IPS-NIHi11 (cell line): ENCODE measurements at regions not wholly inside any gene's neighbourhood (a gene's known extent, or its start where the extent isn't known, plus 50 kb on each side); places are given as distances from the start of the nearest gene placed in this dataset.
A peak's percentile ranks its signal among the peaks of the same experiment; 100 is the strongest.

Source experiments
- DNase-seq: peaks from one replicate; pipeline ENCODE4 v3.0.0; 2012; ENCODE audit warnings: mixed read lengths, low spot score

DNA sequence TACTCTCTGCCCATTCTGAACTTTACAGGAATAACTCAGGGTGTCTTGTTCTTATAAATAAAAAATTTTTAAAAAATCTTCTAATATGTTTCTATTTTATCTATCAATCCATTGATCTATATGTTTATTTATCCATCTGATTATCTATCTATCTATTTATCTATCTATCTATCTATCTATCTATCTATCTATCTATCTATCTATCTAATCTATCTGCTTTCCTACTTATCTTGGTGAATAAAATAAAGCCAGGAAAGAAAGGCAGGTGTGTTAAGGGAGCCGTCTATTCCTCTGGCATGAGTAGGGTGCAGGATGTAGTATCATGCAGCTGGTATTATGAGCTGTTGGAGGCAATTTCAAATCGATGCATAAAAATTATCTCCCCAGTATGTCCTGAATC lies 153.0 kb downstream of the FOXA2 start:
- no peak for DNase-seq

DNA sequence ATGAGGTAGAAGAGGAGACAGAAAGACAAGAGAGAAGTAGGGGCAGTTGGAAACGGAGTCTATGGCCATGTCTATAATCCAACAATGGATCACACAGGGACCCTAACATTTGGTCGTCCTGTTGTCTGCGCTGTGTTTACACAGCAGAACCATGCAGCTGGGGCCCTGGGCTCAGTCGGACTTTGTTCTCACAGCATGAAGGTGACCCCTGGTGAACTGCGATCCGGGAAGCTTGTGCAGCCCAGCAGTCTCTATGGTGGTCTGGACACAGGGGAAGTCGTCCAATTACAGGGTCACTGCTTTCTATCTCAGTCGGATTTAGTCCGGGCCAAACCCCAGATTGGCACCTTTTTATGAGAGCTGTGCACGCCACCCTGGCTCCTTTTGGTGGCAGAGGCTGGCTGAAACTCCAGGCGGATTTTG lies 153.6 kb downstream of the FOXA2 start:
- DNase-seq: no peak

DNA sequence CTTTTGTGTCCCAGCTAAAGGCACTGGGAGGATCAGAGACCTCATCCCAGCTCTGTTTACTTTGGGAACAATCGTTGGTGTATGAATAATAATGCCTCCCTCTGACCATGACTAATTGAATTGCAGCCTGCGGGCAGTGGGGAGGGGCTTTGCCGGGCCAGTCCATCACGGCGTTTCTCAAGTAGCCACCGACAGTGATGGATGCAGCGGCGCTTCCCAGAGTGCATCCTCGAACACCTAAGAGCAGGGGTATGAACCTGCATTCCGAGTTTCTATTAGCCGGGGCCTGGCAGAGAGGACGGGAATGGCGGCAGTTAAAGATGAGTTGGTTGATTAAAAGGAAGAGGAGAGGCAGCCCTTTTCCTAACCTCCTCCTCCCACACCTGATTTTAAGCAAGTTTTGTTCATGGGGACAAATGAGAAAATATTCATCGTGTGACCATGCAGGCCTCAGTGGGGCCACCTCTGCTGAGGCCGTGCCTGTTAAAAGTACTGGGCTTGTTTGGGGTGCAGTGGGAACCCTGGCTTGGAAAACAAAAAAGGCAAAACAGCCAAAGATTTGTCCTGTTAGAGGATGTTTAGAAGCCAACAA lies 154.1 kb downstream of the FOXA2 start:
- DNase-seq: peak; percentile 79

DNA sequence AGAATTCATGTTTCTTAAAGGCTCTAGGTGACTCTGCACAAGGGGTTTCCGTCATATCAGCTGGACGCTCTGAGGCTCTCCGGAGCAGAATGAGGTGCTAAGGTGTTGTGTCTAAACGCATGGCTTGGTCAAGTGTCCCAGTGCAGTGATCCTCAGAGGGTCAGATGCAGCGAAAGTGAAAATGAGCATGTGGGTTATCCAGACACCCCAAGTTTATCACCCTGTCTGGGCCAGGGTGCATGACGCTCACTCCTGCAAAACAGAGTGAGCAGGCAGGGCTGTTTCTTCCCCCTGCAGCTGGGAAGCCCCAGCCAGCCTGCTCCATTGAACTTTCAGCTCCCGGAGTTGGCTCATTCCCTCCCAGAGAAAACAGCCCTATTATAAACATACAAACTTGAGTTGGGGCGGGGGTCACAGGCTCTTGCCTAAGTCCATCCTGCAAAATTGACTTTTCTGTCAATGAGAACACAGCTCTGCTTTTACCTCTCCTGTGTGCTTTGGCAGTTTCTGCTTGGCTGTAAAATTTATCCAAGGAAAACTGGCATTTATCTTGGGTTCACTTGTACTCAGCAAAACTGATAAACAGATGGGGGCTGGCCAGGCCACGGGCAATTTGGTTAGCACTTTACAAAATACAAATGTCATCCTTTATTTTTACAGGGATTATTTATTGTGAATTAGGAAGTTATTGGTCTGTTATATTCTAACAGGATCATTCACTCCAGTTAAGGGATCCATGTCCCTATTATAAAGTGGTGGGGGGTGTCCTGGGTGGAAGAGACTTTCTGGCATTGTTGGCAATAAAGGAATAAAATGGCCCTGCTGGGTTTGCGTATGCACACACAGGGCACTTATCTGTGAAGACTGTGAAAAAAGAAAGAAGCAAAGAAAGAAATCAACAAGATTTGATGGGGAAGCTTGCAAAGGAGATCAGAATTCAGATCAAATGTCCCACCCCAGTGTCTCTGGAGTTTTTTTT lies 154.9 kb downstream of the FOXA2 start:
- DNase-seq: no peak

DNA sequence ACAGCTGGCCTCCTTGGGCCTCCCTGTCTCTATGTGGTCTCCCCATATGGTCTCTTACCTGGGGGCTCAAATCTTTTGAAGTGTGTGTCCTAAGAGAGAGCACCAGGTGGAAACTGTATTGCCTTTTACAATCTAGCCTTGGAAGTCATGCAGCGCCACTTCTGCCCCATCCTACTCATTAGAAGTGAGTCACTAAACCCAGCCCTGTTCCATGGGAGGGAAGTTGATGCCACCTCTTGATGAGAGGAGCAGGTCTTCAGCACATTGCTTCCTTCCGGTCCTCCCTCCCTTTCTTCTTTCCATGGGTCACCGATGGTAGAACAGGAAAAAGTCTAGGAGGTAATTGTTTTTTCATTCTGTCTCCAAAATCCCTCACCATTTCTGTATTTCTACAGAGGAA lies 156.3 kb downstream of the FOXA2 start:
- no peak for DNase-seq

DNA sequence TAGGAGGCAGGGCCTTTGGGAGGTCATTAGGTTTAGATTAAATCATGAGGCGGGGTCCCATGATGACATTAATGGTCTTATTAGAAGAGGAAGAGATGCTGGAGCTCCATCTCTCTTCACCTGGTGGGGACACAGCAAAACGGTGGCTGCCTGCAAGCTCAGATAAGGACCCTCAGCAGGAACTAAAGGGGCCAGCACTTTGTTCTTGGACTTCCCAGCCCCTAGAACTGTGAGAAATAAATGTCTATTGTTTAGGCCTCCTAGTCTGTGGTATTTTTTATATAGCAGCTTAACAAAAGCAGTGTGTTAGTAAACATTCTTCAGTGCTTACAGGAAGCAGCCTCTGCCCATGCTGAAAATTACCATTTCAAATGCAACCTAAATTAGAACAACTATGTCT lies 157.6 kb downstream of the FOXA2 start:
- DNase-seq: no peak

DNA sequence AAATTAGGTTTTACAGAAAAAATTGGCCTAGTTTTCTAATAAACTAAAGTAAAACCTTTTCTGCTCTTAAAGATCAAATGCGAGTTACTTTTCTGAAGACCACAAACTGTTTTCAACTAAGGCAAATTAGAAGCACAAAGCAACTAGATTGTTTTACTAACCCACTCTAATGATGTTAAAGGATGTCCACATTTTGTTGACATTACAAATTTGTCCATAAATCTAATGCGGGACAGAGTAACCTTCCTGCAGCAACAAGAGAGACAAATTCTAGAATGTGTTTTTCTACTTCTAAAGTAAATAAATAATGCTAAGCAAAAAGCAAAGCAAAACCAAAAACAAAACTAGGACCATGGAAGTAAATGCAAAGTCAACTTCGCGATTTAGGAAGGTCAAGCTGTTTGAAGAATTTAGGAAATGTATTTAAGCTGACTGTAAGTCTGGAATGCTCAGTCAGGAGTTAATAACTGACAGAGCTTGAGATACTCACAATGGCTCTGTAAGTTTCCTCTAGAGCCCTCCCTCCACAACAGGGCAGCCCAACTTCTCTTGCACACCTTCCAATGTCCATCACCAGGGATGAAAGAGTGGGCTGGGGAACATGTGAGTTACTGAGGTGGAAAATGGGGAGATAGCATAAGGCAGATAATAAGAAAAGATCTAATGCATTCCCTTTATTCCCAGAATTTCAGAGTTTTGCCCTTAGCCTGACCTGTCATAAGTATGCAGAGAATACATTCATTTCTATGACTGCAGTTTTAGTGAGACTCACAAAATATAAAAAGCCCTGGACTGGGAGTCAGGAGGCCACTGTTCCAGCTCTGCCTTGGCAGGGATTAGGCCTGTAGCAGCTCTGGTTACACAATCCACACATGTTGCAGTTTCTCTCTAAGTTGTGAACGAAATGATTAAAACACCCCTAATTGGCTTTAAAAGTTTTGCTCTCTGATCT lies 158.8 kb downstream of the FOXA2 start:
- no peak for DNase-seq

DNA sequence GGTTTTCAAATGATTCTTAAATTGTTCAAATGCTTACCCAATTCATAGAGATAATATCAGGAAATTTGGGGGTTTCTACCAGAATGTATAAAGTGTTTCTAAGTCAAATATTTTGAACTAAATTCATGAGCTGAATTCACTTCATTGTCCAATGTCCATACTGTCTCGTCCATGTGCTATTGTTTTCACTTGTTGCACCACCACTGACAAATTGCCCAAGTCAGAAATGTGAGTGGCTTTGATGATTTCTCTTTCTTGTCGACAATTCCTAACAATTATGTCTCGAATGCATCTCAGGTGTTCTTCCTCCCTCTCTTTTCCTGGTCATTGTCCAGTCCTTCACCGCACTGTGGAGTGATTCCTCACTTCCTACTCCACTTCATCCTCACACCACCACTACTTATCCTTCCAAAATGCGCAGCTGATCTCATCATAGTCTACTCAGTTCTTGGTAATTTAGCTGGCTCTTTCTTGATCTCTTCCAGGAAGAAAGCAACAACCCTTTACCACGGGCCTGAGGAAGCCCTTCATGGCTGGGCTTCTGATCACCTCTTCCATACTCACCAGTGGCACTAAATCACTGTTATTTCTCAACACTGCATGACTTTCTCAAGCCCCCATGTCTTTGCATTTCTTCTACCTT lies 161.1 kb downstream of the FOXA2 start:
- DNase-seq: no peak

DNA sequence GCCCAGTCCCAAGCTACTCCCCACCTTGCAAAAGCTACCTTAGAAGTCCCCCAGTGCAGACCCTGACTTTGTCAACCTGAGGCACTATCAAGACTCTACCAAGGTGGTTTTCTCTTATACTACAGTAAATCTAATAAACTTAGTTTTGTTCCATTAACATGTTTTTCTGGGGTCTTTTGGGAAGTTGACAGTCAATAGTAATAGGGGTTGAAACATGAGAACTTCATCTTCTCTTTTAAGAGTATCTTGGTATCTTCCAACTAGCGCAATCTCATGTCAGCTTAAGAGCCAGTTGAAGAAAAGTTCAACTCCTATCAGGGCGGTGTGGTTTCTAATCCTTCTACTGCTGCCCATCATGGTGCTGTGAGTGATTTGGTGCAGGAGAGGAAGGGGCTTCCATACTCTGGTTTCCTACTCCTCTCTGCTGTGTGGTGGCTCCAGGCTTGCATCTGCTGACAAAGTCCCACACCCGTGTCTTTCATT lies 164.2 kb downstream of the FOXA2 start:
- DNase-seq: no peak

DNA sequence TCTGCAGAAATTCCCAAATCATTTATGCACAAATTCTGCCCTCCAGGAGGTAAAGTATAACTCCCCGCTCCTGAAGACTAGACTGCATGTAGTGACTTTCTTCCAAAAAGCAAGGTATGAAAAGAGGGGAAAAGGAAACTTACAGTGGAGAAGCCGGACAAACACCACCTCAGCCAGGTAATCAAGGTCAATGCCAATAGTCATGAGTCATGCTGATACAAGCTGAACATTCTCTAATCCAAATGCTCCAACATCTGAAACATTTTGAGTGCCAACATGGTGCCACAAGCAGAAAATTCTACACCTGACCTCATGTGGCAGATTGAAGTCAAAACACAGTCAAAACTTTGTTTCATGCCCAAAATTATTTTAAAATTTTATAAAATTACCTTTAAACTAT lies 165.6 kb downstream of the FOXA2 start:
- no peak for DNase-seq

DNA sequence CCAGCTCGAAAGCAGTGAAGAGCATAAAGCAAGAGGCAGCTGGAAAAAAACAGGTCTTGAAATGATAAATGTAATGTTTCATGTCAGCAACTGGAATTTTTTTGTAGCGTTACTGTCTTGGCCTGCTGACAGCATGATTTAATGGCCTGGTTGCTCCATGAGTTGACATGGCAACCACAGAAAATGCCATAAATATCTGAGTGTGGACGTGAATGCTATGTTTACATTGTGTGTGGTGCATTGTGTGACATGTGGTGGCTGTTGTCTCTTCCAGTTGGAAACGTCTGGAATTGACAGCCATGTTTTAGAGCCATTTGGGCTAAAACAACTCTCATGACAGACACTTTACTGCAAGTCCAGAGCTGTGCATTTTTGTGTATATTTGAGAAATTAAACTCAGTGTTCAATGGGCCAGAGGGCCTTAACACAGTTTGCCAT lies 170.0 kb downstream of the FOXA2 start:
- no peak for DNase-seq

DNA sequence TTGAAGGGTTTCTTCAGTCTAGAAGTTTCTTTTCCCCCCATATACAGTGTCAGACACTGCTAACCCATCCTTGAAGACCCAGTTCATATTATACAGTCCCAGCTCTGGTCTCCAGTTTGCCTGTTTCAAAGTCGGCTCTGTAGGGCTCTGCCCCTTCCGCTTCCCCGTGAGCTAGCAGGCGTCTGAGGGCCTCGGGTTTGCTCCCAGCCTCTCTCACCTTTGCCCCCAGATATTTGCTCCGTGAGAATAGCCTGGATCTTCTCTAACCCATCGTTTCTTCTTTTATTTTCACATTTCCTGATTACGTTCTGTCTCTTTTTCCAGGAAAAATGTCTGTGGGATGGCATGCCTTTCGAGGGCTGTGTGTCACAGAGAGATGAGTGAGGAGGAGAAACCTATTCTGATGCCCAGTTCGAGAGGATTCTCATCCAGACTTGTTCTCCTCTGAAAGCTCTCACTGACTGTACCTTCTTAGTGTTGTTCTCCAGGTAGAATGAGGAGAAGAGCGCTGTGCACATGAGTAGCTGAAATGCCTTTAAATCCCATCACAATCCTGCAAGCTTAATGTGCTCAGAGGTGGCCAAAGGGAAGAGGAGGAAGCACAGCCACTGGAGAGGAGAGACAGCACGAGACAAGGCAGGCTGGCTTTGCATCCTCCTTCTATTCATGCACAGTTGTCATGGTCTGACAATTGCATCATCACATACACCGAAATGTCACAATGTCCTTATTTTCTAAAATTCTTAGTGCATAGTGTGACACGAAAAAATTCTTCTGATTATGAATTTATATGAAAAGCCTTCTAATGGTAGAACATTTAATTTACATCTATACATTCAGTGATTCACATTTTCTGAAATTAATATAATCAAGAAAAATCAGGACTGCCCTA lies 171.1 kb downstream of the FOXA2 start:
- DNase-seq: no peak

DNA sequence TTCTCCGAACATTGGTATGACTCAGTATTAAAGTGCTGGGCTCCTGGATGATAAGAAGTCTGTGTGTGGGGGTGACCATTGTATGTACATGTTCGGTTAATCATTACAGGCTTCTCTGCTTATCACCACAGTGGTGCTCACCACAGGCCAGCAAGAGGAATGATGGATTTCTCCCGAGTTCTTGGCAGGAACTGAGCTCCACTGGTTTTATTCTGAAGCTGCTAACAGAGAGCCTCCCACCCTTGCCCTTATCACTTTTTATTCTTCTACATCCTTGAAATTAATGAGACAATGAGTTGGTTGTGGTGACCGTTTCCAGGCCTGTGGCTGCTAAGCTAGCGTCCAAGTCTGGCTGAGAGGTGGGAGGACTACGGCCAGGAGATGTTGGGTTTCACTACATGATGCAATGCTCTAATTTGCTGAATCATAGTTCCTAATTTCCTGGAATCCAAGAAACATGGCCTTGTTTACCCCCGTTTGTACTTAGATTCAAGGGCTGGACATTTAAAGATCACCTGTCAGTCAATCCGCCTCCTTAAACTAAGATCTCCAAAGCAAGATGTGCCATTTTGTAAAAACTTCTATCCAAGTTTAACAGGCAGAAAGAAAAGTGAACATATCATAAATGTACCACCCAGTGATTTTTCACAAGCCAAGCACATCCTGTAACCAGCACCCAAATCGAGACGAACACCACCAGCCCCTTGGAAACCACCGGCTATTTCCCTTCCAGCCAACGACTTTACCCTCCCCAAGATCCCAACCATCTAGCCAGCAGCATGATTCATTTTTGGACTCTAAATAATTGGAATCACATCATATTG lies 172.5 kb downstream of the FOXA2 start:
- no peak for DNase-seq

DNA sequence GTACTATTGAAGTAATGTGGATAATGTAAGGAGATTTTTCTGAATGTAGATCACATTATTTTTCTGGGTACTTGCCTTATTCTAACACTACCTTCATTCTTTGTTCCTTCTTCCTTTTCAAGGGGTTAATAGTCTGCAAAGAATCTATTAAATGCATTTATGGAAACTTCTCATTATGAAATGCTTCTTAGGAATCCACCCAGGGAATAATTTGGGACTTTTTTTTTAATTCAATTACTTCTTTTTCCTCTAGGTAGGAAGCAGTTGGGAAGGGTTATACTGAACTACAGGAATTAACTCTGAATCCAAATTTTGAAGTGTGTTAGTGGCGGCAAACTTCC lies 173.1 kb downstream of the FOXA2 start:
- DNase-seq: no peak

DNA sequence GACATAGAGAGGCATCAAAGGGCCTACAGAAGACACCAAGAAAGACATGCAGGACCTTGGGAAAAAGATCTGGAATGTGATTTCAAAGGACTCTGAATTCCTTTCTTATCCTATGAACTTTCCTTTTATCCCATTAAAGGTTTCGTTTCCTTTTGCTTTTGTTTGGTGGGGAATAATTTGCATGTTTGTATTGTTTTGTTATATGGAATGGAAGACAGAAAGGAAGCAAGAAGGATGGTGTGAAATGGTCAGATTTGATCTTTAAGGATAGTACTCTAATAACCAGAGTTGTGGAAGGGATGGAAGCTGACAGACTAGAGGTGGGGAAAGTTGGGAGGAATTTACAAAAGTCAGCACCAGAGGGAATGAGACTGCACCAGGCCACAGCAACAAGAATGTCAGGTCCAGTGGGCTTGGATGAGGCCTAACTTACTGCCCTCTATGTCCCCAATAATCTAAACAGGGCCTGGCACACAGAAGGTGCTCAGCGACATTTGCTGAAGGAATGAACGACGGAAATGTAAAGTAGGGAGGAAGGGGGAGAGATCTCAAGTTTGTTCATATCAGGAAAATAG lies 173.7 kb downstream of the FOXA2 start:
- no peak for DNase-seq

DNA sequence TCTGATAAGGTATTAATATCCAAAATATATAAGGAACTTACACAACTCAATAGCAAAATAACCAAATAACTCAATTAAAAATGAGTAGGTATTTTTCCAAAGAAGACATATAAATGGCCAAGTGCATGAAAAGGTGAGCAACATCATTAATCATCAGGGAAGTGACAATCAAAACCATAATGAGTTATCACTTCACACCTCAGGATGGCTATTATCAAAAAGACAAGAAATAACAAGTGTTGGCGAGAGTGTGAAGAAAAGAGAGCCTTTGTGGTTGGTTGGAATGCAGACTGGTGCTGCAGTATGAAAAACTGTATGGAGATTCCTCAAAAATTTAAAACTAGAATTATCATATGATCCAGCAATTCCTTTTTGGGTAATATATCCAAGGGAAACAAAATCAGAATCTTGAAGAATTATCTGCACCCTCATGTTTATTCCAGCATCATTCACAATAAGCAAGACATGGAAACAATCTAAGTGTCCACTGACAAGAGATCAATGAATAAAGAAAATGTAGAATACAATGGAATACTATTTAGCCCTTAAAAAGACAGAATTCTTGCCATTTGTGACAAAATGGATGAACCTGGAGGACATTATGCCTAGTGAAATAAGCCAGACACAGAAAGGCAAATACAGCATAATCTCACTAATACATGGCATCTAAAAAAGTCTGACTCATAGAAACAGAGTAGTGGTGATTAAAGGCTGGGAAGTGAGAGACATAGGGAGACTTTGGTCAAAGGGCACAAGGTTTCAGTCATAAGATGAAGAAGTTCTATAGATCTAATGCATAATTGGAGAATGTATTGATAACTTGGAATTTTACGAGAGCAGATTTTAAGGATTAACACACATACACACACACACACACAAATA lies 175.6 kb downstream of the FOXA2 start:
- no peak for DNase-seq

DNA sequence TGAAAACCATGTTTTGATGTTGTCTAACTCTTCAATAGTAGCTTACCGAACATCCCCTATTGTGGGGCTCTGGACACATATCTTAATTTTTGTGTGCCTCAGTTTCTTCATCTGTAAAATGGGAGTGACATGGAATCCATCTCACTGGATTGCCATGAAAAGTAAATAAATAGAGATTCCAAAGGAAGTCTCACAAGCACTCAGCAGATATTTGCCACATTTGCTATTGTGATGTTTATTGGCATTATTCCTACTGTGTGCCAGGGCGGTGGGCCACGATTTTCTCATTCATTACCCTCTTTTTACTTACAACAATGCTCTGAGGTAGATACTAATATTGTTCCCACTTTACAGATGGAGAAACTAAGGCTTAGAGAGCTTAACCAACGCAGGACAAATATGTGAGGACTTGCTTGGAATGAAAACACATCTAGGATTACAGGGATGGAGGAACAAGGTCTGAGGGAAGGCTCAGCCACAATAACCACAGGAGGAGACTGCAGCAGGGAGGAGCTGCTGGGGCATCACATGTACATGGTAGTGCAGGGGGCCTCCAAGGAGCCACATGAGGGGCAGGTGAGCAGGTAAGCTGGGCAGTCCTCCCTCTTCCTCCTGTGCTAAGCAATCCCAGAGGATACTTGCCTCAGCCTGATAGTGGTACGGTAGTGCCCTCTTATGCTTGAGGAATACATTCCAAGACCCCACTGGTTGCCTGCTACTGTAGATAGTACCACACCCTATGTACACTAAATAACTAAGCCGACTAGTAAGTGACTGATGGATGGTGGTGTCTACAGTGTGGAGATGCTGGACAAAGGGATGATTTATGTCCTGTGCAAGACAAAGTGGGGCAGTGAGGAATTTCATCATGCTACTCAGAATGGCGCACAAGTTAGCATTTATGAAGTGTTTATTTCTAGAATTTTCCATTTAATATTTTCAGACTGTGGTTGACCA lies 176.9 kb downstream of the FOXA2 start:
- DNase-seq: no peak
